Fibroblast of skin of left biceps (primary cell): ENCODE measurements at regions not wholly inside any gene's neighbourhood (a gene's known extent, or its start where the extent isn't known, plus 50 kb on each side); places are given as distances from the start of the nearest gene placed in this dataset.
A peak's percentile ranks its signal among the peaks of the same experiment; 100 is the strongest.

Experiments used
- DNase-seq, 2 experiments: peaks; one replicate each; pipeline ENCODE4 v3.0.0-alpha.2; 2013; ENCODE audit warnings: low read depth in 2 of 2

- peak; percentile 24 to 38 for DNase-seq
Observed at GRCh38 chr12:87930033-87930432, 99.2 kb downstream of the C12orf50 start.

- DNase-seq = no peak
Observed at GRCh38 chr12:87929346-87929745, 99.9 kb downstream of the C12orf50 start.

GRCh38 chr12:87928031-87928430, 101.2 kb downstream of the C12orf50 start:
- DNase-seq = no peak

- no peak for DNase-seq
Observed at GRCh38 chr12:87925021-87925420, 104.2 kb downstream of the C12orf50 start.

- peak; percentile 34 to 36 for DNase-seq
Observed at GRCh38 chr12:87924149-87924548, 105.1 kb downstream of the C12orf50 start.

- no peak for DNase-seq
Observed at GRCh38 chr12:87923361-87923760, 105.8 kb downstream of the C12orf50 start.

- DNase-seq = no peak
Observed at GRCh38 chr12:87922736-87923135, 106.5 kb downstream of the C12orf50 start.

- DNase-seq = no peak
Observed at GRCh38 chr12:87921621-87922020, 107.6 kb downstream of the C12orf50 start.

- DNase-seq = no peak
Observed at GRCh38 chr12:87920139-87920538, 109.1 kb downstream of the C12orf50 start.

- no peak for DNase-seq
Observed at GRCh38 chr12:87901457-87901856, 127.7 kb downstream of the C12orf50 start.

- no peak for DNase-seq
Observed at GRCh38 chr12:87897662-87898061, 131.5 kb downstream of the C12orf50 start.

GRCh38 chr12:87883806-87884205, 145.4 kb downstream of the C12orf50 start:
- no peak for DNase-seq

GRCh38 chr12:87879141-87879540, 150.1 kb downstream of the C12orf50 start:
- no peak for DNase-seq

- DNase-seq = no peak
Observed at GRCh38 chr12:87870493-87871460, 158.4 kb downstream of the C12orf50 start.

- DNase-seq = no peak
Observed at GRCh38 chr12:87870061-87870460, 159.1 kb downstream of the C12orf50 start.

- peak in 1 of 2 experiments; percentile 7 for DNase-seq
Observed at GRCh38 chr12:87866578-87867292, 162.5 kb downstream of the C12orf50 start.

GRCh38 chr12:87861791-87862190, 167.4 kb downstream of the C12orf50 start:
- DNase-seq = no peak

GRCh38 chr12:87853448-87854003, 175.7 kb downstream of the C12orf50 start:
- DNase-seq = no peak

- no peak for DNase-seq
Observed at GRCh38 chr12:87849074-87849473, 180.1 kb downstream of the C12orf50 start.

GRCh38 chr12:87848248-87848868, 180.8 kb downstream of the C12orf50 start:
- DNase-seq = peak; percentile 31 to 33

- DNase-seq = no peak
Observed at GRCh38 chr12:87847147-87847546, 182.1 kb downstream of the C12orf50 start.

- no peak for DNase-seq
Observed at GRCh38 chr12:87846045-87846444, 183.2 kb downstream of the C12orf50 start.
